Neutrophil (primary cell): ENCODE measurements at regions not wholly inside any gene's neighbourhood (a gene's known extent, or its start where the extent isn't known, plus 50 kb on each side); places are given as distances from the start of the nearest gene placed in this dataset.

Source experiments
- H3K27ac ChIP-seq: fragments of 200-600 bp; sonication (generic); 2 replicates; pipeline ENCODE4 v1.5.1; 2016; ENCODE audit warnings: mild to moderate bottlenecking, moderate library complexity
- H3K27me3 ChIP-seq: fragments of 200-600 bp; sonication (generic); 2 replicates; pipeline ENCODE4 v1.6.0; 2016; ENCODE audit warnings: mild to moderate bottlenecking
- H3K36me3 ChIP-seq: fragments of 200-600 bp; sonication (generic); 2 replicates; pipeline ENCODE4 v1.5.1; 2017
- H3K4me1 ChIP-seq, 2 experiments: fragments of 200-600 bp in 1 of 2; sonication (generic) in 1 of 2; 1 replicate in 1 of 2; 2 replicates in 1 of 2; pipeline versions ENCODE4 v1.5.1 to v1.6.1; 2013 to 2016; ENCODE audit warnings: low read depth in 1 of 2, low read length in 1 of 2, mild to moderate bottlenecking in 1 of 2, moderate library complexity in 1 of 2; ENCODE audit not compliant: control insufficient read depth in 1 of 2, insufficient read depth in 1 of 2
- H3K4me3 ChIP-seq, 2 experiments: fragments of 200-600 bp in 1 of 2; sonication (generic) in 1 of 2; 1 replicate in 1 of 2; 2 replicates in 1 of 2; pipeline ENCODE4 v1.5.1; 2013 to 2016; ENCODE audit warnings: low read depth in 1 of 2, low read length in 1 of 2, mild to moderate bottlenecking in 1 of 2, moderate library complexity in 1 of 2
- H3K9me3 ChIP-seq: fragments of 200-600 bp; sonication (generic); 2 replicates; pipeline ENCODE4 v1.5.1; 2016
- TF ChIP-seq, protein P1 (sequence below): fragments of 200-600 bp; sonication (generic); IDR thresholded peaks from 2 replicates; pipeline ENCODE4 v1.5.1; 2016; ENCODE audit warnings: antibody characterized with exemption

DNA sequence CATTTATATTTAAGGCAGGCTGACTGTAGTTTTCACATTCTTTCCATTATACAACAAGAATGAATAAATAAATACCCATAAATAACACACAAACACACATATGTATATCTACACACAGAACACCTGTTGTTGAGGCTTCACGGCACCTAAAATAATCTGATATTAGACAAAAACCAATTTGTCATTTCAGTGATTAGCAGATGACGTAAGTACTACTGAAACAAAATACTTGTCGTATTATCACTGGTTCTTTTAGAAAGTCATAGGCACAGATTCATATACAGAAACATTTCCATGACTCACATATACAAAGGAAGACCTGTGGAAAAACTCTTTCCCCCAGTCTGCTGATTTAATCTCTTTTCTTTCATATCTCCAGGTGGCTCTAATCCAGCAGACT is 1113.4 kb upstream of the FANCL start:
- no peak overlapping the region for H3K4me3 ChIP-seq
- no peaks in the 10 kb centered on the region for H3K27me3 ChIP-seq
- no peaks in the 10 kb centered on the region for H3K36me3 ChIP-seq
- H3K9me3 ChIP-seq, result no peaks in the 10 kb centered on the region
- TF ChIP-seq, protein P1, sequence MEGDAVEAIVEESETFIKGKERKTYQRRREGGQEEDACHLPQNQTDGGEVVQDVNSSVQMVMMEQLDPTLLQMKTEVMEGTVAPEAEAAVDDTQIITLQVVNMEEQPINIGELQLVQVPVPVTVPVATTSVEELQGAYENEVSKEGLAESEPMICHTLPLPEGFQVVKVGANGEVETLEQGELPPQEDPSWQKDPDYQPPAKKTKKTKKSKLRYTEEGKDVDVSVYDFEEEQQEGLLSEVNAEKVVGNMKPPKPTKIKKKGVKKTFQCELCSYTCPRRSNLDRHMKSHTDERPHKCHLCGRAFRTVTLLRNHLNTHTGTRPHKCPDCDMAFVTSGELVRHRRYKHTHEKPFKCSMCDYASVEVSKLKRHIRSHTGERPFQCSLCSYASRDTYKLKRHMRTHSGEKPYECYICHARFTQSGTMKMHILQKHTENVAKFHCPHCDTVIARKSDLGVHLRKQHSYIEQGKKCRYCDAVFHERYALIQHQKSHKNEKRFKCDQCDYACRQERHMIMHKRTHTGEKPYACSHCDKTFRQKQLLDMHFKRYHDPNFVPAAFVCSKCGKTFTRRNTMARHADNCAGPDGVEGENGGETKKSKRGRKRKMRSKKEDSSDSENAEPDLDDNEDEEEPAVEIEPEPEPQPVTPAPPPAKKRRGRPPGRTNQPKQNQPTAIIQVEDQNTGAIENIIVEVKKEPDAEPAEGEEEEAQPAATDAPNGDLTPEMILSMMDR, result no peak
- no peak overlapping the region for H3K27ac ChIP-seq
- H3K4me1 ChIP-seq, result no peaks in the 10 kb centered on the region

DNA sequence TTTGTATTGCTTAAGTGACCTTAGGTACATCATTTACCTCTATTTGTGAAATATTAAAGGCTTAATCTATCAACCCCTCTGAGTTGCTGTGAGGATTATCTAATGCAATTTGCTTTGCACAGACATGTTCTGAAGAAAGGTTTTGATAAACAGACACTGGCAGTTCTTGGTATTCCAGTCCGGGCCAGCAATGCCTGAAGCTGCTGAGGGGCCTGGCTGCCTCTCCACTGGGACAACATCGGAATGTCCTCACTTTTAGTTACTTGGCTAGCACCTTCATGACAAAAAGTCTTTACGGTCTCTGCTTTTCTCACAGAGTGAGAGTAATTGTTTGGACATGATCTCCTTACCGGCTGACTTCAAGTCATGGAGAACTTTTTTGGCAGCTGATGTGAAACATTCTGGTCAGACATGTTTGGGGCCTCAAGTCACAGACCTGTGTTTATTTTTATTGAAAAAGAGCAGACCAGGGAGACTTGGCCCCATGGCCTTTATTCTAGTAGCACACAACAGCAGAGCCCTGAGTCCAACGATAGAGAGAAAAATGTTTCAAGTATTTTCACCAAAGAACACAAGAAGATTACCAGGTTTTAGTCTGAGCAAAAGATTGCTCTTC is 1112.3 kb upstream of the FANCL start:
- H3K9me3 ChIP-seq, result no peaks in the 10 kb centered on the region
- TF ChIP-seq, protein P1, result no peak
- no peak overlapping the region for H3K27ac ChIP-seq

DNA sequence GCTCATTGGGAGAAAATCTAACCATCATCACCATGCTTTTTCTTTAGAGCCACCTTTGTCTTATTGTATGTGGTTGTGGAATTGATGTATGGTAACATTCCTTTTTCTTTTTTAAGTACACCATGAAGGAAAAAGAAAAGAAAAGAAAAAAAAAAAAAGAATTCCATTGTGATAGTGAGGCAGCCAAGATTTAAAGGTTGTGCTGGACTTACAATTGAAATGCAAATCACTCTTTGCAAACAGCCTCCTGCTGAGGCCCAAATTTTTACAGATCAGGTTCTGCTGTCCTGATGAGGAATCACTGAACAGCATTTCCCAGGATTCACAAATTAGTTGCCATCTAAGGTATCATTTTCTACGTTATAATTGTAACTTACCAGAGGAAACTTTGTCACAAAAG is 1101.0 kb upstream of the FANCL start:
- no peaks in the 10 kb centered on the region for H3K27me3 ChIP-seq
- no peaks in the 10 kb centered on the region for H3K9me3 ChIP-seq
- TF ChIP-seq, protein P1, result no peak
- no peak overlapping the region for H3K27ac ChIP-seq
- no peaks in the 10 kb centered on the region for H3K4me1 ChIP-seq
- no peak overlapping the region for H3K4me3 ChIP-seq
- H3K36me3 ChIP-seq, result no peaks in the 10 kb centered on the region

More for the DNA sequence above, 1112.3 kb upstream of the FANCL start:
- Histone ChIP-seq H3K4me1 (no peaks in the 10 kb centered on the region), H3K27me3 (no peaks in the 10 kb centered on the region), H3K4me3 (no peak overlapping the region), H3K36me3 (no peaks in the 10 kb centered on the region)

DNA sequence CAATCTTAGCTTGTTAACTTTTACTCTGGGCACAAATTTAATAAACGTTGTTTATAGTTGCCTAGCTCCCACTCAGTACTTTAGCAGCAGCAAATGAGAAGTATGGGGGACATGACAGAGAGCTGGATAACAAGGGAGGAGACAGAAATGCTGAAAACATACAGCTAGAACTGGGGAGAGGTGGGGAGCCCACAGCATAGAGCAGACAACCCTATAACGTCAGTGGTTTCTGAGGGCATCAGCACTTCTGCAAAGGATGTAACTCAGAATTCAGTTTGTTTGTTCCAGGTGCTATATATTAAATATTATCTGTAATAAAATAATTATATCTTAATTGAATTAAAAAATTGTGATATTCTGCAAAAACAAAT is 1098.7 kb upstream of the FANCL start:
- no peaks in the 10 kb centered on the region for H3K9me3 ChIP-seq
- no peak overlapping the region for H3K27ac ChIP-seq
- H3K27me3 ChIP-seq, result no peaks in the 10 kb centered on the region
- no peaks in the 10 kb centered on the region for H3K4me1 ChIP-seq
- H3K4me3 ChIP-seq, result no peak overlapping the region
- H3K36me3 ChIP-seq, result no peaks in the 10 kb centered on the region
- TF ChIP-seq, protein P1, result no peak

DNA sequence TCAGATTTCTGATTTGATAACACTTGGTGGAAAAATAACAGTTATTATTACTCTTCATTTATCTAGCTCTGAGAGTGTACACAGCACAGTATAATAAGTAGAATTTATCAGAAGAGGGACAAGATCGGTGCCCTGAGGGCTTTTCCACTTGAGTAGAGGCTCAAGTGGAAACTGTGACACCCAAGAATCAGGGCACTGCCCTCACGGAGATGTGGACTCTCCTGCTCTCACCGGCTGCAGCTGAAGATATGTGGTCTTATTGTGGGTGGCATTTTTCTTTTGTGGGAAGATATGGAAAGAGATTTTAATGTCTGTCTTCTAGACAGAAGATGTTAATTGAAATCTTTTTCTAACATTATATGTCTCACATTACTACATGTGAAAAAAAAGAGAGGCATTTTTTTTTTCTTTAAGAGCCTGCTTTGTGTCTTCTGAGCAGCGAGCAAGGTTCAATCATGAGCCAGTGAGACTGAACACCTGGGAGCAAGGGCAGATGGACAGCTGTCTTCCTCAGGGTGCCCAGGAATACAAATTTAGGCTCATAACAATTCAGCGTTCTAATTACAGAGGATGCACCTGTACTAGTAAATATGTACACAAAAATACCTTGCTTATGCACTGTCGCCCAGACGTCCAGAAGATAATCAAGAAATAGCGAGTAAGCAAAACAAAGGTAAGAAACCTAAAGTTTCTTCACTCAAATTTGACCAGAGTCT is 1098.2 kb upstream of the FANCL start:
- H3K36me3 ChIP-seq, result no peaks in the 10 kb centered on the region
- no peaks in the 10 kb centered on the region for H3K27me3 ChIP-seq

More for the DNA sequence above, 1098.2 kb upstream of the FANCL start:
- Histone ChIP-seq H3K27ac (no peak overlapping the region), H3K9me3 (no peaks in the 10 kb centered on the region), H3K4me1 (no peaks in the 10 kb centered on the region), H3K4me3 (no peak overlapping the region)
- TF ChIP-seq, protein P1, result no peak
